Mammary epithelial cell (primary cell): ENCODE measurements at regions not wholly inside any gene's neighbourhood (a gene's known extent, or its start where the extent isn't known, plus 50 kb on each side); places are given as distances from the start of the nearest gene placed in this dataset.
"Not testable (repeated sequence)": the region's sequence is repeated elsewhere in the genome, so short reads cannot be mapped to it uniquely, and the experiment has no call there.

Experiments used
- CTCF ChIP-seq, 2 donors: IDR thresholded peaks in 1 of 2; conservative IDR thresholded peaks in 1 of 2; 2 replicates each; pipeline ENCODE4 v1.5.1; 2011 to 2012; ENCODE audit warnings: inconsistent platforms in 2 of 2, low read length in 2 of 2, mild to moderate bottlenecking in 2 of 2, control low read depth in 1 of 2, low read depth in 1 of 2; ENCODE audit not compliant: insufficient read depth in 1 of 2; ENCODE audit errors: extremely low read depth in 1 of 2
- EZH2 ChIP-seq: IDR thresholded peaks from 2 replicates; pipeline ENCODE4 v1.6.1; 2012; ENCODE audit warnings: low read length, inconsistent platforms, borderline replicate concordance

DNA sequence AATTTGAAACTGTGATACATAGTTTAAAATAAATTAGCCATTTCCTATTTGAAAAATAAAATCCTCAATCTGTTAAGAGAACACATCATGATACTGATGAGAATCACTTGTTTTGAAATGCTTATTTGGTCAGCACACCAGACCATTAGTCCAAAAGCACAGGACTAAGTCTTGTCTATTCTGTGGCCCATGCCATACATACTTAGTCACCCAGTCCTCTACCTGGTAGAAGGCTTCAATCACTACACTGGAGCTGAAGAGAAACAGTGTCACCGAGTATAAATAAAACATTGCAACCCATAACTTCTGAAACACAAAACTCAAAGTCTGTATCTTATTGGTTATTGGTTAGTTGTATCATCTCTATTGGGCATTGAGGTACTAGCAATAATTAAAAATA, 51.6 kb upstream of the LYSMD4 start:
- TF ChIP-seq EZH2; CTCF (conservative IDR thresholded peaks at IDR 0.05 in 1 of 2, IDR thresholded peaks at IDR 0.05 in 1 of 2; ENCODE audit: extremely low read depth in 1 of 2, insufficient read depth in 1 of 2, low read depth in 1 of 2, low read length in 2 of 2): not testable (repeated sequence)
